HG03457 (cell line): ENCODE measurements at regions not wholly inside any gene's neighbourhood (a gene's known extent, or its start where the extent isn't known, plus 50 kb on each side); places are given as distances from the start of the nearest gene placed in this dataset.
"Not testable (repeated sequence)": the region's sequence is repeated elsewhere in the genome, so short reads cannot be mapped to it uniquely, and the experiment has no call there.

Experiments
- ATAC-seq: cut with Tn5 transposase; IDR thresholded peaks from one replicate; pipeline ENCODE4 v1.9.1; 2021; ENCODE audit warnings: moderate number of reproducible peaks; ENCODE audit not compliant: unreplicated experiment

- no peak for ATAC-seq
Measured at GRCh38 chr1:170370087-170370486, 161.9 kb upstream of the GORAB start.

- no peak for ATAC-seq
Measured at GRCh38 chr1:170375082-170375723, 156.8 kb upstream of the GORAB start.

DNA sequence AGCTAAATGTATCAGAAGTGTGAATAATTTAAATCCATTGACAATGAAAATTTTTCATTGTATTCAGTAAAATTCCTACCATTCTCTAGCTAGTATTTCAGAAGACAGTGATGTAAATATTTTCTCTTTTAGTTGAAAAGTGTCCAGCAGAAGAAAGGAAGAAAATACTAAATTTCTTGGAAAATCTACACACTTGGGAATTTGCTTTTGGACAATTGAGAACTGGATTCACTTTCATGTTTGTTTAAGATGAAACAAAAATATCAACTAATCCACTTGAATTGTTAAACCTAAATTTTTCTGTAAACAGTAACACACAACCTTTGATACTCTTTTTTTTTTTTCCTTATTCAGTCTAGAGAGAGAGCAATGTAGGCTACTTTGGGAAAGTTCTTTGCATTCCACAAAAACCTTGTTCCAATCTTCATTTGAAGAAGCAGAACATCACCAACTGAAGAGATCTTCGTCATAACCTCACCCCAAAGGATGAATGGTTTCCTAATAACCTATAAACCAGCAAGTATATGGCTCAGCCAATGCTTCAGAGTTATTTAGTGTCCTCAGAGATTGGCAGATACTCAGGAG is 155.1 kb upstream of the GORAB start:
- no peak for ATAC-seq

DNA sequence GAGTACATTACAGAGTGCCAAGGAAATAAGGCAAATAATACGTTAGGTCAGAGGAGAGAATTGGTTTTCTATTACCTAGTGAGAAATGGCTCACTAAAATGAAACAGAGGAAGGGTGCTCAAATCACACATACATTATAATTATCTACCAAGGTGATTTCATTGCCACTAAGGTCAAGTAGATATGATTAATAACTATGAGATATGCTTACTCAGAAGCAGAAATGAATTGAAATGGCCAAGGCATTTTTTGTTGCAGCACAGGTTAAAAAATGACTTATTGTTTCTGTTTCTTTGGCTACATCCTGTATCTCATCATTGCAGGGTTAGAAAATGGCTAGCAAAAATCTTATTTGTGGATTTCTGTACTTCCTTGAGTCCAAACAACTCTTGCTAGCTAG is 154.5 kb upstream of the GORAB start:
- peak; percentile 90 for ATAC-seq

DNA sequence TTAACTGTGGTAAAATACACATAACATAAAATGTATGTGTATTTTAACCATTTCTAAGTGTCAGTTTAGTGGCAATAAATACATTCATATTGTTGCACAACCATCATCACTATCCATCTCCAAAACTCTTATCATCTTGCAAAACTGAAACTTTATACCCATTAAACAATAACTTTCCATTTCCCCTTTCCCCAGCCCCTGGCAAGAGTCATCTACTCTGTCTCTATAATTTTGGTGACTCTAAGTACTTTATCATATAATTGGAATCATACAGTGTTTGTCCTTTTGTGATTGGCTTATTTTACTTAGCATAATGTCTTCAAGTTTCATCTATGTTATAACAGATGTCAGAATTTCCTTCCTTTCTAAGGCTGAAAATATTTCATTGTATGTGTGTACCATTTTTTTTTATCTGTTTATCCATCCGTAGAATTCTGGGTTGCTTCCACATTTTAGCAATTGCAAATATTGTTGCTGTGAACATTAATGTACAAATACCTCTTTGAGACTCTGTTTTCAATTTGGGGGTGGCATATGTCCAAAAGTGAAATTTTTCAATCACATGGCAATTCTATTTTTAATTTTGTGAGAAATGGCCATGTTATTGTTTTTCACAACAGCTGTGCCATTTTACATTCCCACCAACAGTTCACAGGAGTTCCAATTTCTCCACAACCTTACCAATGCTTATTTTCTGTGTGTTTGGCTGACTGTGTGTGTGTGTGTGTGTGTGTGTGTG is 153.9 kb upstream of the GORAB start:
- ATAC-seq, result no peak

DNA sequence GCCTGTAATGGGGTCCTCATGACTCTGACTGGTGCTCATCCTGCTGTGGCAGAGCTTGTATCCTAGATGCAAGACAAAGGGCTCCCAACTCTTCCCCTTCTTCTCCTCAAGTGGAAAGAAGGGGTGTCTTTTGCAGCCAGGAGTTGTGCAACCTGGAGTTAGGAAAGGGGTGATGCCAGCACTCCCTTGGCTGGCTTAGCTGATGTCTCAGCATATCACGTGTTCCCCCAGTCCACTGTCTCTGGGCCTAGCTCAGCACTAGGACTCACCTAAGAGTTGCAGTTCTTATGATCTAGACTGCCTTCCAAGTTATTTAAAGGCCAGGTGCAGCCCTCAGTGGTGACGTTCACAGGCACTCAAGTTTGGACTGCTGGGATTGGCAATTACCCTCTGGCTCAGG is 146.2 kb upstream of the GORAB start:
- ATAC-seq, result no peak

DNA sequence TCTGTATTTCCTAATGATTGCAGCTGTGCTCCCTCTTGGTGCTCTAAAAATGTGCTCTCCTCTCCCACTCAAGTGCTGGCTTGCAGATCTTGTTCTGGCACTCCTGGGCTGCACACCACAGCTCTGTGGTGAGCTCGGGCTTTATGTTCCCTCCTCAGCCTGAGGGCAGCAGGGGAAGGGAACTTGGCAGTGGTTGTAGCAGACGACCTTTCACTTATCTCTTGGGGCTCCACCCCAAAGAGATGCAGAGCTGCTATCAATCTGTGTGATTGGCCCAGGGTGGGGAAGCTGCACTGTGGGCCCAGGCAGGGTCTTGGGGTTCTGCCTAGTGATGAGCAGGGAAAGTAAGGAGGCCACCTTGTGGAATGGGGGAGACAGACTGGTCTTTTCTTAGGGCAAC is 143.5 kb upstream of the GORAB start:
- ATAC-seq, result no peak

GRCh38 chr1:170395149-170395548 is 136.8 kb upstream of the GORAB start:
- no peak for ATAC-seq

- ATAC-seq, result no peak
Measured at GRCh38 chr1:170397061-170397460, 134.9 kb upstream of the GORAB start.

GRCh38 chr1:170402476-170403311 is 129.3 kb upstream of the GORAB start:
- no peak for ATAC-seq

- ATAC-seq, result no peak
Measured at GRCh38 chr1:170407138-170407537, 124.8 kb upstream of the GORAB start.

DNA sequence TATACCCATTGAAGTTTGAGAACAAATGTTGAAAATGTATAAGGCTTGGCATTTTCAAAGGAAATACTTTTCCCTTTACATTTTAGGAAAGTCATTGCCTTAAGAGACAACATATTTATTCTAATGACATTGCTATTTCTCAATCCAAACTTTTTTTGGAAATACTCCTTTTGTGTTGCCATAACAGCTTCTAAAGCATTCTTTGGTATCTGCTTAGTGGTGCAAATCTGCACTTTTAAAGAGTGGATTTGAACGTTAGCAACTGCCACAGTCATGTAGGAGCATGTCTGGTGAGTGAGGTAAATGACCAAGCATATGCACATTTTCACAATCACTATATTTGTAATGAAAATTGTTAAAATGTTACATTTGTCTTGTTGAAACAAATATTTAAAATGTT is 124.4 kb upstream of the GORAB start:
- no peak for ATAC-seq

DNA sequence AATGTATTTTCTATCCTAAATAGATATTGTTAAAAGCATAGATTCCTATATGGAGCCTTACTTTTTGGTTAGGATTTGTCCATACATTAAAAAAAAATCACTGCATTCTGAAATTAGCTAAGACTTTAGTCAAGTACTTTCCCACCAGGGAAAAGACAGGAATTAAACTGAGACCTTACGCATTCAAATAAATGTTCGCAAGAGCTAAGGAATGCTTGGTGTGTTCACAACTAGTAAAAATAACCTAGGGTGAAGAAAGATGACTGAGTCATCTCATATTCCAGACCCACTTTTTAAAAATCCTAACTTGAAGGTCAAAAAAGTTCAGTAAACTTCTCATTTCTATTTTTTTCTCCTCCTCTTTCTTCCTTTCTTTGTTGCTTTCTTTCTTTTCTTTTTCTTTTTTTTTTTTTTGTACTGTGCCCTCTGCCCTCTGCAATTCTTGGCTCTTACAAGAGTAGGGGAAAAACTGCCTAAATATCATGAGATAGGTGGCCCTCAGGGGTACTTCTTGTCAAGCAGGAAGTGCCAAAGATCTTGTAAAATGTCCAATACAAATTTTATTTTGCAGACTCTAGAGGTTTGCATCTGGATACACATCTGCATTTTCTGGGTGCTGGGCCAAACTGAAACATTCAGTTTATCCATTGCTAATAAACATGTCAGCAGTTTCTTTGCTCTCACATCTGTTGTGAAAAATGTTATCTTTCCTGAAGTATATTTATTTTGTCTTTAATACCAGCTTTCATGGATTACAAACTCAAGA is 121.4 kb upstream of the GORAB start:
- no peak for ATAC-seq

GRCh38 chr1:170414989-170415709 is 116.8 kb upstream of the GORAB start:
- no peak for ATAC-seq

DNA sequence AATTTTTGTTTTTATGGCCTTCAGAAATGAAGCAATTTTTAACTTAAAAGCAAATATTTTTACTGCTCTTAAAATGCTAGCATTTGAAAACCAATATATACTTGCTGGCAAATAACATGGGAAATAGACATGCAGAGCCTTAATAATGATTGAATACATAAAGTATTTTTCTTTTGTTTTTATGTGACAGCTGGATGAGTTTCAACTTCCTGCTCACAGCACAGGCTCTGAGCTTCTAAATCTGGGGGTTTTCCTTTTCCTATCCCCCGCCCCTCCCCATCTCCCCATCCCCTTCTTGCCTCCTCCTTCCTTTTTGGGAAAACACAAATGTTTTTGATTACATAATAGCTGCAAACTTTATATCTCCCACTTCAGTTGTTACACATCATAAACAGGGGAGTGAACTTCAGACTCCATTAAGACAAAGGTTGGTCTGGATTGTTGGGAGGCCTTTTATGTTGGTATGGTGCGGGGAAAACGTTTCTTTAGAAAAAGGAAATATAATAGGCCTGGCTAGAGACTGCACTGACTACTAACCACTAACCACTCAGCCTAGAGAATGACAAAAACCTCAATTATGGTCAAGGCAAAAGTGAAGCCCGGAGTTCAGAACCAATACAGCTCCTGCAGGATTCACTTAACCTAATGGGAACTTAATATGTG is 116.1 kb upstream of the GORAB start:
- ATAC-seq, result no peak

- ATAC-seq, result no peak
Measured at GRCh38 chr1:170424346-170424745, 107.6 kb upstream of the GORAB start.

- no peak for ATAC-seq
Measured at GRCh38 chr1:170426596-170426995, 105.4 kb upstream of the GORAB start.

GRCh38 chr1:170427002-170427401 is 105.0 kb upstream of the GORAB start:
- not testable (repeated sequence) for ATAC-seq

- no peak for ATAC-seq
Measured at GRCh38 chr1:170436928-170437327, 95.0 kb upstream of the GORAB start.

DNA sequence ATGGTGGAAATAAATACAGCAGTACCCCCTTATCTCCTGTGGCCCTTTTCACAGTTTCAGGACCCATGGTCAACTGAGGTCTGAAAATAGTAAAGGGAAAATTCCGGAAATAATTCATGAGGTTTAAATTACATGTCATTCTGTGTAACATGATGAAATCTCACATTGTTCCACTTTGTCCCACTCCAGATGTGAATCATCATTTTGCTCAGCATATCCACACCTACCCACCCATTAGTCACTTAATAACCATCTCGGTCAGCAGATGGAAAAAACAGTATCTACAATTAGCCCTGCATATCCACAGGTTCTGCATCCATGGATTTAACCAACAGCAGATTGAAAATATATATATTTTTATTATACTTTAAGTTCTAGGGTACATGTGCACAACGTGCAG is 86.9 kb upstream of the GORAB start:
- no peak for ATAC-seq
